Lower leg skin (tissue), 4 donors: ENCODE measurements at regions not wholly inside any gene's neighbourhood (a gene's known extent, or its start where the extent isn't known, plus 50 kb on each side); places are given as distances from the start of the nearest gene placed in this dataset.
"Not testable (repeated sequence)": the region's sequence is repeated elsewhere in the genome, so short reads cannot be mapped to it uniquely, and the experiment has no call there.

Source experiments
- DNase-seq, 2 donors: peaks; one replicate each; pipeline ENCODE4 v3.0.0-alpha.2; 2019; ENCODE audit warnings: low spot score in 2 of 2
- H3K4me3 ChIP-seq: fragments of 200-600 bp; sonication (generic); 2 replicates; pipeline ENCODE4 v1.5.1; 2017; ENCODE audit warnings: mild to moderate bottlenecking, low read depth; ENCODE audit not compliant: poor library complexity, severe bottlenecking
- CTCF ChIP-seq, 3 donors: fragments of 450-650 bp; IDR thresholded peaks; one replicate each; pipeline ENCODE4 v1.5.1; 2016; ENCODE audit warnings: antibody characterized with exemption in 3 of 3, mild to moderate bottlenecking in 3 of 3, moderate library complexity in 2 of 3
- POLR2A ChIP-seq, 2 donors: fragments of 450-650 bp; IDR thresholded peaks; one replicate each; pipeline ENCODE4 v1.6.1; 2016 to 2017; ENCODE audit warnings: antibody characterized with exemption in 2 of 2, mild to moderate bottlenecking in 1 of 2, moderate library complexity in 1 of 2
- WGBS, 2 donors: methylation state at CpG; one replicate each; pipeline ENCODE4 v1.1.5; 2018; 5-methylcytosine and 5-hydroxymethylcytosine counted together
- intact Hi-C: fragments of 100-400 bp; cut with DNase I; formaldehyde crosslinking; loops from one replicate; pipeline ENCODE4 v1.15.0; 2023; ENCODE audit warnings: low total_unique reads

- 81 to 84% methylated on average over 1 of the region's 1 CpG for WGBS, 2 donors
- DNase-seq: no peak
- no peak for TF ChIP-seq CTCF (IDR thresholded peaks at IDR 0.05)
- no peak for TF ChIP-seq POLR2A (IDR thresholded peaks at IDR 0.05)
- intact Hi-C loops: no loop called here
- H3K4me3 ChIP-seq: no peak overlapping the region
Measured at GRCh38 chr5:36790847-36791246, 85.7 kb upstream of the NIPBL start.

GRCh38 chr5:36792560-36793180, 83.9 kb upstream of the NIPBL start:
- no peak overlapping the region for H3K4me3 ChIP-seq
- intact Hi-C loops: no loop called here
- DNase-seq: no peak
- no peak for TF ChIP-seq POLR2A (IDR thresholded peaks at IDR 0.05)
- WGBS, 2 donors: 83 to 85% methylated on average over 4 of the region's 4 CpGs

- DNase-seq: no peak
- WGBS, 2 donors: 87 to 88% methylated on average over 4 of the region's 4 CpGs
- TF ChIP-seq CTCF (IDR thresholded peaks at IDR 0.05) (no peak), POLR2A (IDR thresholded peaks at IDR 0.05) (no peak)
- no peak overlapping the region for H3K4me3 ChIP-seq
- intact Hi-C loops: no loop called here
Measured at GRCh38 chr5:36795366-36795765, 81.2 kb upstream of the NIPBL start.

GRCh38 chr5:36796155-36796554, 80.4 kb upstream of the NIPBL start:
- no peak for DNase-seq
- TF ChIP-seq CTCF (IDR thresholded peaks at IDR 0.05): no peak
- TF ChIP-seq POLR2A (IDR thresholded peaks at IDR 0.05): no peak
- 48 to 53% methylated on average over 3 of the region's 3 CpGs for WGBS, 2 donors
- H3K4me3 ChIP-seq: no peak overlapping the region
- intact Hi-C loops: no loop called here

GRCh38 chr5:36801523-36801922, 75.0 kb upstream of the NIPBL start:
- intact Hi-C loops: no loop called here
- DNase-seq: no peak
- H3K4me3 ChIP-seq: no peak overlapping the region
- no peak for TF ChIP-seq CTCF (IDR thresholded peaks at IDR 0.05)
- TF ChIP-seq POLR2A (IDR thresholded peaks at IDR 0.05): no peak

GRCh38 chr5:36802187-36802586, 74.4 kb upstream of the NIPBL start:
- intact Hi-C loops: no loop called here
- 86 to 87% methylated on average over 5 of the region's 5 CpGs for WGBS, 2 donors
- TF ChIP-seq POLR2A (IDR thresholded peaks at IDR 0.05) (no peak), CTCF (IDR thresholded peaks at IDR 0.05) (no peak)
- H3K4me3 ChIP-seq: no peak overlapping the region
- no peak for DNase-seq

- H3K4me3 ChIP-seq, intact Hi-C loops, DNase-seq: not testable (repeated sequence)
- 92 to 99% methylated on average over 4 of the region's 4 CpGs for WGBS, 2 donors
Measured at GRCh38 chr5:36813249-36813648, 63.3 kb upstream of the NIPBL start.
